ENCODE measurements at regions not wholly inside any gene's neighbourhood (a gene's known extent, or its start where the extent isn't known, plus 50 kb on each side); places are given as distances from the start of the nearest gene placed in this dataset.

DNA sequence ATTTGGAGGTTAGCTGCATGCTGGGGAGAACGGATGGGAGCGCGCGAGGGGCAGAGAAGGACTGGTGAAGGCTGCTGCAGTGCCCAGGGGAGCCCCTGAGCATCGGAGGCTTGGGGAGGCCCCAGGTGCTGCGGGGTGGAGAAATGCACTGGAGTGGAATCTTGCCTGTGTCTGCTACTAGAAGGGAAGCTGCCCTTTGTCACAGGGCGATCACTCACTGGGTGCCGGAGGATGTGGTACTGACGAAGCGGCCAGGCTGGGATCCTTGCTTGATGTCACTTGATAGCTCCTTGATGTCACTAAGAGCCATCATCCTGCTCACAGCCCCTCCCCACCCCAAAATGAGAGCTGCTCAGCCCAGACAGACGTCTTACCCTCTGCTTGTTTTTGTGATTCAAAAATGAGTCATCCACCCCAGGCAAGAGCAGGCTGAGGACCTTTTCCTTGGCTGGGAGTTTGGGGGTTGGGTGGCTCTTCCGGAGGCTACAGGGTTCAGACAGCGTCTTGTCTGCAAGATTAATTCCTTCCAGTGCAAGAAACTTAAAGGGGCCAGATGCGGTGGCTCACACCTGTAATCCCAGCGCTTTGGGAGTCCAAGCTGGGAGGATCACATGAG, 62.6 kb upstream of the PMEPA1 start:
- TF ChIP-seq, protein P1, sequence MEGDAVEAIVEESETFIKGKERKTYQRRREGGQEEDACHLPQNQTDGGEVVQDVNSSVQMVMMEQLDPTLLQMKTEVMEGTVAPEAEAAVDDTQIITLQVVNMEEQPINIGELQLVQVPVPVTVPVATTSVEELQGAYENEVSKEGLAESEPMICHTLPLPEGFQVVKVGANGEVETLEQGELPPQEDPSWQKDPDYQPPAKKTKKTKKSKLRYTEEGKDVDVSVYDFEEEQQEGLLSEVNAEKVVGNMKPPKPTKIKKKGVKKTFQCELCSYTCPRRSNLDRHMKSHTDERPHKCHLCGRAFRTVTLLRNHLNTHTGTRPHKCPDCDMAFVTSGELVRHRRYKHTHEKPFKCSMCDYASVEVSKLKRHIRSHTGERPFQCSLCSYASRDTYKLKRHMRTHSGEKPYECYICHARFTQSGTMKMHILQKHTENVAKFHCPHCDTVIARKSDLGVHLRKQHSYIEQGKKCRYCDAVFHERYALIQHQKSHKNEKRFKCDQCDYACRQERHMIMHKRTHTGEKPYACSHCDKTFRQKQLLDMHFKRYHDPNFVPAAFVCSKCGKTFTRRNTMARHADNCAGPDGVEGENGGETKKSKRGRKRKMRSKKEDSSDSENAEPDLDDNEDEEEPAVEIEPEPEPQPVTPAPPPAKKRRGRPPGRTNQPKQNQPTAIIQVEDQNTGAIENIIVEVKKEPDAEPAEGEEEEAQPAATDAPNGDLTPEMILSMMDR (conservative IDR thresholded peaks at IDR 0.05; ENCODE audit: low read length) = no peak
- TF ChIP-seq EZH2phosphoT487 (IDR thresholded peaks at IDR 0.05; ENCODE audit: borderline replicate concordance) = no peak
